Activated T-helper 1 cell treated with anti-CD3 and anti-CD28 coated beads, Interleukin-12 subunit alpha, Interleukin-12 subunit beta, Interleukin-2, Interleukin-4 antibody, amounts not matched to agents 30 ng/mL and 10 ng/mL and 1 ng/mL, durations not matched to agents 14 hours and 24 hours and 36 hours (primary cell): ENCODE measurements at regions not wholly inside any gene's neighbourhood (a gene's known extent, or its start where the extent isn't known, plus 50 kb on each side); places are given as distances from the start of the nearest gene placed in this dataset.
"Not testable (repeated sequence)": the region's sequence is repeated elsewhere in the genome, so short reads cannot be mapped to it uniquely, and the experiment has no call there.

ENCODE experiments used
- DNase-seq: peaks from one replicate; pipeline ENCODE4 v3.0.0; 2021; ENCODE audit warnings: low spot score
- H3K27ac Mint-ChIP-seq: one replicate; pipeline ENCODE4 v1.8.0; 2021; ENCODE audit warnings: mild to moderate bottlenecking, mixed read lengths
- H3K27me3 Mint-ChIP-seq: one replicate; pipeline ENCODE4 v1.8.0; 2022; ENCODE audit warnings: mild to moderate bottlenecking, moderate library complexity, mixed read lengths; ENCODE audit not compliant: insufficient read depth
- H3K36me3 Mint-ChIP-seq: one replicate; pipeline ENCODE4 v1.8.0; 2021; ENCODE audit warnings: low read depth, mixed read lengths
- H3K4me1 Mint-ChIP-seq: one replicate; pipeline ENCODE4 v1.8.0; 2021; ENCODE audit warnings: low read depth, mixed read lengths
- H3K4me3 Mint-ChIP-seq: one replicate; pipeline ENCODE4 v1.8.0; 2021; ENCODE audit warnings: mild to moderate bottlenecking, moderate library complexity, mixed read lengths
- H3K9me3 Mint-ChIP-seq: one replicate; pipeline ENCODE4 v1.8.0; 2021; ENCODE audit warnings: mixed read lengths
- intact Hi-C: fragments of 100-400 bp; cut with micrococcal nuclease; formaldehyde crosslinking; loops from one replicate; pipeline ENCODE4 v1.15.1; 2024

DNA sequence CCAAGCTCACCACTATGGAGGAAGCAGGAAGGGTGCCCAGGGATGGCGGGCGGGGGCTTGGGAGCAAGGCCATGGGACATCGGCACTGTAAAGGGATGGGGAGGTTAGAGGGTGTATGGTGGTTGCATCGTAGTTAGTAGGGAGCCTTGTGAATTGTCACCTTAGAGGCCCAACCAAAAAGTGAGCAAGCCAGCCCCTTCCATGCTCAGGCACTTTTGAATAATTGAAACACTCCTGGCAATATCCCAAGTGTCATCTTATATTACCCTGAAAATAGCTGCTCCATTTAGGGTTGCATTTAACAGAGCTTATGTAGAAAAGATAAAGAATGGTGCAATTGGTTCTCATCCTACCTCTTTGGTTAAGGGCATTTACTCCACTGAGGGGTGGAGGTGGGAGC, 169.2 kb downstream of the SAMD5 start:
- Mint-ChIP-seq H3K27ac (no peak overlapping the region), H3K4me3 (no peak overlapping the region), H3K36me3 (no peaks in the 10 kb centered on the region), H3K27me3 (no peaks in the 10 kb centered on the region), H3K4me1 (no peaks in the 10 kb centered on the region), H3K9me3 (no peaks in the 10 kb centered on the region)
- no peak for DNase-seq
- intact Hi-C loops: no loop called here

DNA sequence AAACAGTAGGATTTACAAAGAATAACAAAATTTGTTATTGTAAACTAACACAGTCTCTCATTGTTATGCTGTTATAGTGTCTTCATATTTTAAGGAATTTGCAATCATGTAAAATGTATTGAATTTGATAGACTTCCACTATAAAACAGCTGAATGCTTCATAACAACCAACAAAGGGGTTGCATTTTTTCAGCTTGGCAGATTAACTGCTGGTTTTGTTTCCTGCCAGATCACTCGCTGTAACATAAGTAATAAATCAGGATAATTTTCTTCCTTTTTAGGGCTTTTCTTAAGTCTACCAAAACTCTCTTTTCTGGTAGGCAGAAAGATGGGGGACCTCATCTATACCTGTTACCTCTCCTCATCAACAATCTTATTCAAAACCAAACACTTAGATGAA, 169.8 kb downstream of the SAMD5 start:
- Mint-ChIP-seq H3K4me3 (no peak overlapping the region), H3K36me3 (no peaks in the 10 kb centered on the region), H3K9me3 (no peaks in the 10 kb centered on the region), H3K4me1 (no peaks in the 10 kb centered on the region), H3K27me3 (no peaks in the 10 kb centered on the region), H3K27ac (no peak overlapping the region)
- DNase-seq: no peak
- intact Hi-C loops: no loop called here

DNA sequence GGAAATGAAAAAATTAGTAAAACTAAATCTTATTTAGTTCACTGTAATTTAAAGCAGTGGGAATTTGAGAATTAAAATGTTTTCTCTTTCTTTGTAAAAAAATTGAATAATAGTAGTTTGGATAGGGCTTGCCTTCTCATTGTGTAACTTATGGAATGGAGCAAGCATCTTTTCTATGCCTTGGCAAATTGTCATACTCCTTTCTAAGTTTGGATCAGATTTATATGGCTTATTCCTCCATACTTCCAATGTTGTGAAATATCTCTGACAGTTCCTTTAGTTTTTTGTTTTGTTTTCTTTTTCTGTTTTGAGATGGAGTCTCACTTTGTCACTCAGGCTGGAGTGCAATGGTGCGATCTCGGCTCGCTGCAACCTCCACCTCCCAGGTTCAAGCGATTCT, 176.4 kb downstream of the SAMD5 start:
- Mint-ChIP-seq H3K27ac (no peak overlapping the region), H3K27me3 (no peaks in the 10 kb centered on the region), H3K4me1 (no peaks in the 10 kb centered on the region), H3K9me3 (no peaks in the 10 kb centered on the region), H3K4me3 (no peak overlapping the region), H3K36me3 (no peaks in the 10 kb centered on the region)
- intact Hi-C loops: no loop called here
- DNase-seq: no peak

DNA sequence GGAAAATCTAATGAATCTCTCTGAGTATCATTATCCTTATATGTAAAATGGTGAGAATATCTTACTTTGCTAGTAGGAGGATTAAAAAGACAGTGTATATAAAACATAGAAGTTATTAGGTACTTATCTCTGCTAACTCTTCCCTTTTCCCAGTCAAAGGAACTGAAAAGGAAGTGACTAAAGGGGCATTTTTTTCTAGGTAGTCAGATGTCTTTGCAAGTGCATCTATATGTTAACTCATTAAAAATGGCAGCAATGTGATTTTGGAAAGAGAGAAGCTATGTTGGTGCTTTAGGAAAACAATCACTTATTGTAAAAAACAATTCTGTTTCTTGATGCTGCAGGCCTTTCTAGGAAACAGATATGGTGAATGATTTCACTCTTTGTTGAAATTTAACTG, 180.9 kb downstream of the SAMD5 start:
- Mint-ChIP-seq H3K4me3 (no peak overlapping the region), H3K4me1 (no peaks in the 10 kb centered on the region), H3K27ac (no peak overlapping the region), H3K27me3 (no peaks in the 10 kb centered on the region), H3K9me3 (no peaks in the 10 kb centered on the region), H3K36me3 (no peaks in the 10 kb centered on the region)
- intact Hi-C loops: no loop called here
- no peak for DNase-seq

DNA sequence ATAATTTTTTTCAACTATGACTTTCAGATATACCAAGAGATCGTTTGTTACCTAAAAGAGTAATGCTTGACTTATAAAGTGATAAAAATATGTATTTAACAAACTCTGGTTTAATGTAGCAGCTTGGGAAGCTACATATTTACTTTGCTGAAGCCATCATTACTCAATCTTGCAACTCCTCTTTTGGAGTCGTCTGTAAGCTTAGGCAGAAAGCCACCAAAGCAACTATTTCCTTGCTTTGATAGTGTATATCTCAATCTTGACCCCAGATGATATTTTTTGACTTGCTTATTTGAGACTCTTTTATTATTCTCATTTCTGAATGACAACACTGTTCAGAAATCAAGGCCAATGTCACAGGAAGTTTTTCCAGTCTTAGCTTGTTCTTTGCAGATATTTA, 183.0 kb downstream of the SAMD5 start:
- intact Hi-C loops: no loop called here
- Mint-ChIP-seq H3K27me3 (no peaks in the 10 kb centered on the region), H3K4me3 (no peak overlapping the region)

DNA sequence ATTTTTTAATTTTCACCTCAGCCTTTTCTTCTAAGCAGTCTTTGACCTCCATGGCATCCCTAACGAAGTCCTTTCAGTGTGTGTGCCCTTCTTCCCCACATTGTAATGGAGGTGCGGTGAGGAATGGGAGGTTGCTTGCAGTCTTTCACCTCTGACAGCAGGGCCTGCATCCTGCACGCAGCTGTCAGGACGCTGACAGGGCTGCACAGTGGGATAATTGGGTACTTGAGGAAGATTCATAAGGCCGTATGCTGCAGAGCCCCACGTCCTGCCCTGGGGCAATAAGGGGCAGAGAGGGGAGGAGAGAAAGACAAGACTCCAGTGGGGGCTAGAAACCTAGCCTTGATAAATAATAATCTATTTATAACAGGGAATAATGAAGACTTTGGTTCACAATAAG, 184.7 kb downstream of the SAMD5 start:
- intact Hi-C loops: no loop called here
- Mint-ChIP-seq H3K27ac (no peak overlapping the region), H3K4me1 (no peaks in the 10 kb centered on the region)

More for the DNA sequence above, 183.0 kb downstream of the SAMD5 start:
- no peak for DNase-seq
- no peaks in the 10 kb centered on the region for H3K4me1 Mint-ChIP-seq
- no peak overlapping the region for H3K27ac Mint-ChIP-seq
- no peaks in the 10 kb centered on the region for H3K9me3 Mint-ChIP-seq
- no peaks in the 10 kb centered on the region for H3K36me3 Mint-ChIP-seq

DNA sequence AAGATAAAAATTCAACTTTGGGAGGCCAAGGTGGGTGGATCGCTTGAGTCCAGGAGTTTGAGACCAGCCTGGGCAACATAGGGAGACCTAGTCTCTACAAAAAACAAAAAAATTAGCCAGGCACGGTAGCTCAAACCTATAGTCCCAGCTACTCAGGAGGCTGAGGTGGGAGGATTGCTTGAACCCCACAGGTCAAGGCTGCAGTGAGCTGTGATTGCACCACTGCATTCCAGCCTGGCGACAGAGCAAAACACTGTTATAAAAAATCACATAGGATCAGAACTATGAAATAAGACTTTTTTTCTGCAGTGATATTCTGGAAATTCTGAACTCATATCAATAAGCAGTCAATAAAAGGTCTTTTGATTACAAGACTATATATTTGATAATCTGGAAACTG, 186.1 kb downstream of the SAMD5 start:
- H3K4me1 Mint-ChIP-seq, DNase-seq, H3K27ac Mint-ChIP-seq, H3K36me3 Mint-ChIP-seq, H3K4me3 Mint-ChIP-seq, H3K27me3 Mint-ChIP-seq, intact Hi-C loops, H3K9me3 Mint-ChIP-seq: not testable (repeated sequence)

More for the DNA sequence above, 184.7 kb downstream of the SAMD5 start:
- no peaks in the 10 kb centered on the region for H3K36me3 Mint-ChIP-seq
- H3K9me3 Mint-ChIP-seq: no peaks in the 10 kb centered on the region
- H3K27me3 Mint-ChIP-seq: no peaks in the 10 kb centered on the region
- no peak for DNase-seq
- no peak overlapping the region for H3K4me3 Mint-ChIP-seq

DNA sequence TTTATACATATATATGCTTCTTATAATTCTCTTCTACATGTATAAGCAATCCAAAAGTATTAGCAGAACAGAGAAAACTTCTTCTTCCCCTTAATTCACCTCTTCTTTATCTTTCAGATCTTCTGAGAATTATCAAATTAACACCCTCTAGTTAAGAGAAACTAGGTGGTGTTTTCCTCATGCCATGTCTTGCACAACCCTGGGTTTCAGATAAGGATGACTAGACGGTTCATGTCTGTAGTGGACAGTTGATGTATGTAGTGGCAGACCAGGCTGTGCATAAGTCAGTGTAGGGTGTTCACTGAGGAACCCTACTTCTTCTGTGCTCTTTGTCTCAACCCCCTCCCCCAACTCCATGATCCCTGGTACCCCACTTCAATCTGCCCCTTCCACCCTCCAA, 187.3 kb downstream of the SAMD5 start:
- Mint-ChIP-seq H3K27me3 (no peaks in the 10 kb centered on the region), H3K27ac (no peak overlapping the region), H3K36me3 (no peaks in the 10 kb centered on the region), H3K4me1 (no peaks in the 10 kb centered on the region), H3K4me3 (no peak overlapping the region), H3K9me3 (no peaks in the 10 kb centered on the region)
- DNase-seq: no peak
- intact Hi-C loops: no loop called here

DNA sequence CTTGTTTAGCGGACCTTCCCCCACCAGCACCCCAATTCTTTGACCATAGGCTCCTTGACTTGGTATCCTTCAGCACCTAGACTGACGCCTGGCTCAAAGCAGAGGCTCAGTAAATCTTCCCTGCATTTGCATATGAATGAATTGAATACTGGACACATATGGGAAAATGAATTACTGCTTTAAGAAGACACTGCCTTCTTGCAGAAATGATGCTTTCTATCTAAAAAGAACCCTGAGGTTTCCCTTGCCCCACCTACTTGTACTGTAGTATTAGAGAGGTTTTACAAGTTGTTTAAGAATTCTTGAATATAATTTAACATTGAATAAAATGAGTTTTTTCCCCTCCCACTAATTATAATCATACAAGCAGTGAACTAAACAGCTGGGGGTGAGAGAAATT, 190.7 kb downstream of the SAMD5 start:
- Mint-ChIP-seq H3K4me1 (no peaks in the 10 kb centered on the region), H3K36me3 (no peaks in the 10 kb centered on the region), H3K4me3 (no peak overlapping the region), H3K9me3 (no peaks in the 10 kb centered on the region), H3K27me3 (no peaks in the 10 kb centered on the region), H3K27ac (no peak overlapping the region)
- intact Hi-C loops: no loop called here
- no peak for DNase-seq

DNA sequence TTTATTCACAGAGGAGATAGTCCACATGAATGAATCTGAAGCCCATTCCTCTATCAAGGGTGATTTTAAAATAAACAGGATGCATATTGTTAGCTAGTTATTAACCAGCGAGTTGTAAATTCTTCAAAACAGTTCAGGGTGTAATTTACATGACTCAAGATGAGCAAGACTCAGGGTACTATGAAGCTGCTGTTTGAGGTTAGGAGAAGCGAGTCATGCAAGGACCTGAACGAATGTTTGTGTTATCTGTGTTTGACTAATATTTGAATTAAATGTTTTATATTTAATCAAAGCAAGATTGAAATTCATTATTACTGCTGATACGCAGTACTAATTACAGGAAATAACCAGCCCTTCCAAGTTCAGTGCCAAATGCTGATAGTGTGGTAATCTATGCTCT, 191.1 kb downstream of the SAMD5 start:
- H3K4me1 Mint-ChIP-seq: no peaks in the 10 kb centered on the region
- intact Hi-C loops: no loop called here
- no peak overlapping the region for H3K4me3 Mint-ChIP-seq
- H3K27ac Mint-ChIP-seq: no peak overlapping the region
- H3K9me3 Mint-ChIP-seq: no peaks in the 10 kb centered on the region
- no peak for DNase-seq
- H3K27me3 Mint-ChIP-seq: no peaks in the 10 kb centered on the region
- H3K36me3 Mint-ChIP-seq: no peaks in the 10 kb centered on the region

DNA sequence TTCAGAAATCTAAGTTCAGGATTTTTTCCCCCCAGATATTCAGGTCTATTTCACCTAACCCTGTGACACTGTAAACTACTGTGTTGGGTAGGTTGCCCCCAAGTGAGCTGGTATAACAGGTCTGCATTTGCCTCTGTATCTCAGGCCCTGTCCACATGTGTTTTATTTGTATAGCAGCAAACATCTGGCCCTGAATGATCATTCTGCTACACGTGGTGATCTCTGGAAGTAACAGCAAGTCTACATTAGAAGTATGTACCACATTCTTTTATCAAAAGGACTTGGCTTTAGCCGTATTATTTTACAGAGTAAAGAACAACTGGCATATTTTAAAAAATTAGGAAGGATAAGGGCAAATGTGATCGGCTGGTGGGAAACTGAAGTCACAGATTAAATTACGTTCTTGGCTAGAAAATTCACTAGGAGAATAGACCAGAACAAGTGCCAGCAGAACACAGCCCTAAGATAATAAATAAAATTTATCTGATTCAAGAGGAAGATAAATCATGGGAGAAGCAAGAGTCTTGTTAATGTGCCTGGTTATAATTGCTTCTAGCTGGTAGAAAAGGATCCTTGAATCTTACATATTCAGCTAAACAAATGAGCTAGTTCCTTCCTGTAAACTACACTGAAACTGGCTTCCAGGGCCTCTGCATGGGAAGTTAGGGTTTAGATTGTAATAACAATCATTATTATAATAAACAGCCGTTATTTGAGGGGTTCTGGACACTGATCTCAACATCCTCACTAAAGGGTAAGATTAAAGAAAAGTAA, 192.1 kb downstream of the SAMD5 start:
- intact Hi-C loops: no loop called here
- no peaks in the 10 kb centered on the region for H3K27me3 Mint-ChIP-seq
- DNase-seq: no peak
- no peak overlapping the region for H3K4me3 Mint-ChIP-seq
- no peaks in the 10 kb centered on the region for H3K9me3 Mint-ChIP-seq
- H3K36me3 Mint-ChIP-seq: no peaks in the 10 kb centered on the region
- H3K27ac Mint-ChIP-seq: no peak overlapping the region
- H3K4me1 Mint-ChIP-seq: no peaks in the 10 kb centered on the region

DNA sequence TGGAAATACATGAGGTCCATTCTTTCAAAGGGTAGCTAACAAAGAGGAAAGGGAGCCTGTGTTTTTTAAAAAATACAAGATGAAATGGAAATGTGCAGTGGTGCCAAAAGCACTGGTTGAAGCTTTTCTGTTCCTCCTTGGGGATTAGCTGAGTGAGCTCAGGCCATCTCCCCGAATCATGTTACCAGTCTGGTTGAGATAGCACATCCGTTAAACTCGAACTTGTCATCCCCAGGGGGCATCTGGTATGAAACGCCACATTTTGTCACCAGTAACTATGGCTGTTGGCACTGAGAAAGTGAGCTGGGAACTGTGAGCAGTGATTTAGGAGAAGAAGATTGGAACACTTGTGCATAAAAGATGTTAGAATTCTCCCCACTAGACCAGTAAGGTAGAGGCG, 196.2 kb downstream of the SAMD5 start:
- Mint-ChIP-seq H3K36me3 (no peaks in the 10 kb centered on the region), H3K27me3 (no peaks in the 10 kb centered on the region), H3K4me1 (no peaks in the 10 kb centered on the region), H3K4me3 (no peak overlapping the region), H3K9me3 (no peaks in the 10 kb centered on the region), H3K27ac (no peak overlapping the region)
- intact Hi-C loops: no loop called here
- DNase-seq: no peak

DNA sequence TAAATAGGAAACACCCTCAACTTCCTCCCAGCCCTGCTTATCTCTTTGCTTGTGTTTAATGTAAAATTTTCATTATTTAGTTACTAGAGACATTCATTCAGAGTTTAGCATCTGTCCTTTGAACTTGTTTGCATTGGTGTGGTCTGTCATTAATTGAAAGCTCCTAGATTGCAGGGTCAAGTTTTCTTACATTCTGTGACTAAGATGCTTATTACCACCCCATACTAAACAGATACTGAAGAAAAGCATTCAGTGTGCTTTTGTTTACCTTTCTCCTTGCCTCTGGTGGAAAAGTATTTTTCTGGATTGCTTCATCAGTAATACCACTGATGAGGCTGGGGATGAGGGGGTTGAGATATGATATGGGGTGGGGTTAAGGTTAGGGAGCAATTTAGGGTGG, 199.0 kb downstream of the SAMD5 start:
- Mint-ChIP-seq H3K36me3 (no peaks in the 10 kb centered on the region), H3K27ac (no peak overlapping the region), H3K4me1 (no peaks in the 10 kb centered on the region), H3K27me3 (no peaks in the 10 kb centered on the region), H3K4me3 (no peak overlapping the region), H3K9me3 (no peaks in the 10 kb centered on the region)
- DNase-seq: no peak
- intact Hi-C loops: no loop called here

DNA sequence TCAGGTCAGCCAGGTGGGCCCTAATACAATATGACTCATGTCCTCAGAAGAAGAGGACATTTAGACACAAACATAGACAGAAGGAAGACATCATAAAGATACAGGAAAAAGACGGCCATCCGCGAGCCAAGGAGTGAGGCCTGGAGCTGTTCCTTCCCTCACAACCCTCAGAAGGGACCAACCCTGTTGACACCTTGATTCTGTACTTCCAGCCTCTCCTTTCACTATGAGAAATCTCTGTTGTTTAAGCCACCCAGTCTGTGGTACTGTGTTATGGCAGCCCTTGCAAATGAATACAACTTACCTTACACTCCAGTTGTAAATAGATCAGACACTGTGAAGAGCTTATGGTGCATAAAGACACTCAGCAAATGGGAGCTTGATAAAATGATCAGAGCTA, 199.7 kb downstream of the SAMD5 start:
- Mint-ChIP-seq H3K9me3 (no peaks in the 10 kb centered on the region), H3K4me1 (no peaks in the 10 kb centered on the region), H3K27ac (no peak overlapping the region), H3K4me3 (no peak overlapping the region), H3K36me3 (no peaks in the 10 kb centered on the region), H3K27me3 (no peaks in the 10 kb centered on the region)
- no peak for DNase-seq
- intact Hi-C loops: no loop called here
